Medulla oblongata (tissue), 1 donor: ENCODE measurements at regions not wholly inside any gene's neighbourhood (a gene's known extent, or its start where the extent isn't known, plus 50 kb on each side); places are given as distances from the start of the nearest gene placed in this dataset.

Experiments used
- DNase-seq: peaks from one replicate; pipeline ENCODE4 v3.0.0-alpha.2; 2015; ENCODE audit errors: extremely low spot score

DNA sequence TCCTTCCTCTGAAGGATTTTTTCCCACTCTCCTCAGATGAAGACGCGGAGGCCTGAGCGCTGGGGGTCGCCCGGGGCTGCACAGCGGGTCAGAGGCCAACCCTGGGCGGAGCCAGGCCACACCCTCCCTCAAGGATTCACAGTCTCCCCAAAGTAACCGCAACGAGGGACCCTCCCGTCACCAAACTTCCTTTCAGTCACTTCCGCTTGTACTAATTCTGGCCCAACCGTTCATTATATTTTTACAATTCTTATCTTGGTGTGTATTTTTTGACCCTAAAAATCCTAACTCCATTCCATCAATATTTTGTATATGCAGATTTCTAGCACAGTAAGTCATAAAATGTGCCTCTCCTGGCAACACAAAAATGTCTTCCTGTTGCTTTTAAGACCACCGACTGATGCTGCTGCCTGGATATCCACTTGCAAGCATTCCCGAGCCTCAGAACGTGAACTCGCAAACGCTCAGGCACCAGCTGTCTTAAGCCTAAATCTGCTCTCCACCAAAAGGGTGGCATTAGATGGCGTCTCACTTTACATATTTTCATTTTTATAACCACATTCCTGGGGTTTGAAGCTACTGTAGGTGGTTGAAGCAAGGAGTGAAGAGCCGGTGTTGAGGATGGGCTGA, 128.0 kb downstream of the DLL1 start:
- no peak for DNase-seq

DNA sequence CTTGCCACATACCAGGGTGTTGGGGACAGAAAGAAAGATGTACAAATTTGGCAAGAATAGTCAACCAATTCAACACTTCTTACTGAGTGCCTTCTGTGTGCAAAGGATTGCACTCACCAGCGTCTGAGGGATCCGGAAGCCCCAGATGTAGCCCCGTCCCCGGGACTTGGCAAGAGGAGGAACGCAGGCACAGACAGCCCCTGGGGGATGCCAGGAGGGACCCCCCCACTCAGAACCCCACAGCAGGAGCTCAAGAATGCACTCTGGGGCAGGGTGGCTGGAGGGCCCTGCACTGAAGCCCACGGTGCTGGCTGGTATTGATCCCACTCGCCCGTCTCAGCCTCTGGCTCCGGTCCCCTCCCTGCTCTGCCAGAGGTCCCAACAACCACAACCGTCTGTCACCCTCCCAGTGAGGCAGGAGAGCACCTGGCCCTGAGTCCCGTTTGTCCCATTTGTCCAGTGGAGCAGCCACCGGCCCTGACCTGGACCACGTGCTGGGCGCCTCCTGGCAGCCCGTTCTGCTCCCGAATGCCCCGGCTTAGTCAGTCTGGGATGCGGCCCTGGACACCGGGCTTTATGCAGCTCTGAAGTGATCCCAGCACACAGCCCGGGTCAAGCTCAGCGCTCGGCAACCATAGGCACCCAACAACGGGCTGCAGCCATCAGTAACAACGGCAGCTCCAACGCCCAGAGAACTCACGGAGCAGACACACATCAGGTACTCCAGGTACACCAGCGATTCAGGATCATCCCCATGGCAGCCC, 128.7 kb downstream of the DLL1 start:
- no peak for DNase-seq

DNA sequence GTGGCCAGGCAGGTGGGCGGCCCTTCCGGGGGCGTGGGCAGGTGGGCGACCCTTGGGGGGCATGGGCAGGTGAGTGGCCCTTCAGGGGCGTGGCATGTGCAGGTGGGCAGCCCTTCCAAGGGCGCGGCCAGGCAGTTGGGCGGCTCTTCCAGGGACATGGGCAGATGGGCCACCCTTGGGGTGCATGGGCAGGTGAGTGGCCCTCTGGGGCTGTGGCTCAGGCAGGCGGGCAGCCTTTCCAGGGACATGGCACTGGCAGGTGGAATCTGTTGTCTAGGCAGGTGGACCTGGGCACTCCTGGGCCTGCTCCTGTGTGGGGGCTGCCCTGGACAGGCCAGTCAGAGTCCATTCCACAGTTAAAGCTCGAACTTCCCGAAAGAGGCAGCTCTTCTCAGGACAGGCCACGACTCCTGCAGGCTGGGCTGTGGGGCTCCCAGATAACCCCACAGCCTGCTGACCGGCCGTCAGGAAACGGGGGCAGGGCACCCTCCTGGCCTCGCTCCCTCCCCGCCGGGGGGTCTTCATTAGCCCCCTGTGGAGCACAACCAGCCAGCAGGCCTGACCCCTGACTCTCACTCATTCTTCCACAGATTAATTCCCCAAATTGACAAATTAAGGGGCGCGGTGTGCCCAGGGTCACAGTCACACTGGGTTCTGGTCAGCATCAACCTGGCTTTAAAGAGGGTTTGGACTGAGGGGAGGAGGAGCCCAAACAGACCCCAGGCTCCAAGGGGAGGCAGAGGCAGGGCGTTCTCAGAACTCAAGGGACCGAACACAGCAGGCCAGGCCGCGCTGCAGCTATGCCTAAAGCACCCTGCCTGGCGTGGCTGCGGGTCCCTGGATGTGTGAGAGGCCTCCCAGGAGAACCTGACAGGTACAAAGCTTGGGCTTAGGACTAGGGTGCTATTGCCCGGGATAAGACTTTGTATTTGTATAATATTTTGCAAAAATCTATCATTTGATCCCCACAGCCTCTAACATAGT, 130.0 kb downstream of the DLL1 start:
- DNase-seq = no peak

DNA sequence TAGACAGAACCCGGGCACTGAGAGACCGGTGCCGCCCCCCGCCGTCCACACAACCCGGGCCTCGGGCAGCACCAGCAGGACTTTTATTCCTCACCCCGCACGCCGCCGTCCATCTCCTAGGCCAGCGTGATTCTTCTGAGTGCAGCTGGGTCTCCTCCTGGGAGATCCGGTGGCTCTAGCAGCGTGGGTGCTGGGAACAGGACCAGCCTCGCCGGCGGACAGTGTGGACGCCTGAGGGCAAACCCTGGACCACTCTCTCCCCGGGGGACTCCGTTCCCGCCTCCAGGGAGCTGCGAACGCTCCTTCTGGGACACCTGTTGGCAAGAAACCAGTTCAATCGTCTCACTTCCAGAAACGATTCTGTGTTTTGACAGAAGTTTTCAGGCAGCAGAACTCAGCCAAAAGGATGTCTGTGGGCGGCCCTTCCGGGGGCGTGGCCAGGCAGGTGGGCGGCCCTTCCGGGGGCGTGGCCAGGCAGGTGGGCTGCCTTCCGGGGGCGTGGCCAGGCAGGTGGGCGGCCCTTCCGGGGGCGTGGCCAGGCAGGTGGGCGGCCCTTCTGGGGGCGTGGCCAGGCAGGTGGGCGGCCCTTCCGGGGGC, 130.7 kb downstream of the DLL1 start:
- DNase-seq = no peak

DNA sequence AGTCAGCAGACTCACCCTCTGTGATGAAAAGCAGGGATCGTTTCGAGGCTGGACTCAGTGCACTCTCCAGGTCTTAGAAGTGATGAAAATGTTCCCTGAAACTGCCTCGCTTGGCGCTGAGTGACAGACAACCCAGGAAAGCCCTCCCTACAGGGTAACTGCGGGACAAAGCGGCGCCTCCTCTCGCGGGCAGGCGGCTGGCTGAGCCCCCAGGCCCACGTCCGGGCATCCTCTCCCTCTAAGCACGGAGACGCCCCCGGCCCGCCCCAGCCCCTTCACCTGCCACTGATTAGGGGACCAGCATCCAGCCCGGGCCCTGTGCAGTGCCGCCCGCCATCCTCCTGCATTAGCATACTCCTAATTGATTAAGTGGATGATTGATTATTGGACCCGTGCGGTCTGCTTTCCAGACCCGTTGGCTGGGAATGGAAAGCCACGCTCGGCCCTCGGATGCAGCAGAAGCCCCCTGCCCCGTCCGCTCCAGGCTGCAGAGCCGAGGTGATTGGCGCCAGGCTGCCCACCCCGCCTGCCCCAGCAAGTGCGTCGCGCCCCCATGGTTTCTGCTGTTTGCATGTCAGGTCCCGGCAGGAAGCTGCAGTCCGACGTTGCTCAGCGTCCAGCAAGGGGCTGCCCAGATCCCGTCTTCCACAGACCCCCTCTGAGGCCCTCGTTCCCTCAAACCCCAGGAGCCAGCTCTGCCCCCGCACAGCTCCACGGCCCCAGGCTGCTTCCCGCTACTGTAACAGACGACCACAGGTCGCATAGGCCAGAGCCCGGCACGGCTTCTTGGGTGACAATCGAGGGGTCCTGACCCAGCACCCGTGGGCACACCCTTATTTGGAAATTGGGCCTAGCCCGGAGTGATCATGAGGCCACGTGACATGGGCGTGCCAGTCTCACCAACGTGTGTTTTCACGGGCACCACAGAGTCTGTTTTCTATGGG, 131.6 kb downstream of the DLL1 start:
- no peak for DNase-seq

DNA sequence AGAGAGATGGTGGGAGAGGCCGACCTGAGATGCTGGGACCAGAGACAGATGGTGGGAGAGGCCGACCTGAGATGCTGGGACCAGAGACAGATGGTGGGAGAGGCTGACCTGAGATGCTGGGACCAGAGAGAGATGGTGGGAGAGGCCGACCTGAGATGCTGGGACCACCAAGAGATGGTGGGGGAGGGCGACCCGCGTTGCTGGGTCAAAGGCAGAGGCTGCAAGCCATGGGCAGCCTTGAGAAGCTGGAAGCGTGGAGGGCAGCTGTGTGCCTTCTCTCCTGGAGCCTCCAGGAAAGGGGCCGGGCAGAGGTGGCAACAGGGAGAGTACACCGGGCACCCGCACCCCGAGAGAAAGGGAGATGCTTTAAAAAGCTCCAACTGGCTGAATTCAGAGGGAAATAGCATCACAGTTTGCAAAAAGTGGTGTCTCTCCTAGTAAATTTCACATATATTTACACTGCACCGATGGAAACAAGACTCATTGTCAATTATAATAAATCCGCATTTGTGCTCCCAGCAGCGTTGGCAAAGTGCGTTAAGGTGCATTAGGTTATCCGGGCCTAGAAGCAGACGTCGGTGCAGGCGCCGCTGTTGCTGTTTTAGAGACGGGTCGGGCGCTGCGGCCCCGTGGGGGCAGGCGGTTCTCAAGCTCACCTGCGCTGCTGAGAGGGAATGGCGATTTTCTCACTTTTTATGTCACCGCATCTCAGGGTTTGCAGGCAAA, 132.4 kb downstream of the DLL1 start:
- no peak for DNase-seq

DNA sequence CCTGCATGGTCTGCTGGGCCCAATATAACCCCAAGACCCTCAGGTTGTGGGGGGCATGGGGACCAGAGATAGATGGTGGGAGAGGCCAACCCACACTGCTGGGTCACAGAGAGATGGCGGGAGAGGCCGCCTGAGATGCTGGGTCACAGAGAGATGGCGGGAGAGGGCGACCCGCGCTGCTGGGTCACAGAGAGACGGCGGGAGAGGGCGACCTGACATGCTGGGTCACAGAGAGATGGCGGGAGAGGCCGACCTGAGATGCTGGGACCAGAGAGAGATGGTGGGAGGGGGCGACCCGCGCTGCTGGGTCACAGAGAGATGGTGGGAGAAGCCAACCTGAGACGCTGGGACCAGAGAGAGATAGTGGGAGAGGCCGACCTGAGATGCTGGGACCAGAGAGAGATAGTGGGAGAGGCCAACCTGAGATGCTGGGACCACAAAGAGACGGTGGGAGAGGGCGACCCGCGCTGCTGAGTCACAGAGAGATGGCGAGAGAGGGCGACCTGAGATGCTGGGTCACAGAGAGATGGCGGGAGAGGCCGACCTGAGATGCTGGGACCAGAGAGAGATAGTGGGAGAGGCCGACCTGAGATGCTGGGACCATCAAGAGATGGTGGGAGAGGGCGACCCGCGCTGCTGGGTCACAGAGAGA, 133.2 kb downstream of the DLL1 start:
- no peak for DNase-seq

DNA sequence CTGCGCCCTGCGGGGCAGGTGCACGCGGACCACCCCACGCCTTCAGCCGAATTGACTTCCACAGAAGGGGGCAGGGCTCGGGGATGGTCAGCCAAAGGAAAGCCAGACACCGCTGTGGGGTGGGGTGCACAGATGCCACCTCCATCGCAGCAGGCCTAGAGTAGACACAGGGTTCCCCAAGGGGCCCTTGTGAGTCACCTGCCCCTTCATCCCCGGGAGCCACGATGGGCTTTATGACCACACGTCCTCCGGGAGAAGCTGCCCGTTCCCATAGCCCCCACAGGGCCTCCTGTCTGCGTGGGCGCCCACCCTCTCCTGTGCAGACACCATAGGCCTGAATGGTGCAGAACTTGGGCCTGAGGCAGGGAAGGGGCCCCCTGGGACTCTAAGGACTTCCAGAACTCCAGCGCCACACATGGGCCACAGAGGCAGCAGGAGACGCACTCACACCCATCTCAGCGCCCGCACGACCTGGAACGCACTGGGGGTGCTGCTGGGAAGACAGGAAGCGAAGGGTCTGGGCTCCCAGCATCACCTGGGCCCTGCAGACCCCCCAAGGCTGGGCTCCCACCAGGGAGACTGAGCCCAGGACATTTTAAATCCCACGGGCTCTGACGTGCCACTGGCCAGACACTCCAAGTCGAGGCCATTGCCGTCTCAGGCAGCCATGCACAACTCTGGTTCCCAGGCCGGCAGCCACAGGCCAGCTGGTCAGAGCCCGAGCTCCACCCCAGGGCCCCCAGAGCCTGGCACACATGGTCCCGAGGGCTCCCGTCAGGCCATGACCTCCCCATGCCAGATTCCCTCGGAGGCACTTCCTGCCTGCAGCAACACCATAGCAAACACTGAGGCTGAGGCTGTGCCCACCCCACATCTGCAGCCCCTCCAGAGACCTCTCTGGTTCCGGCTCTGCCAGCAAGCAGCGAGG, 134.2 kb downstream of the DLL1 start:
- no peak for DNase-seq

DNA sequence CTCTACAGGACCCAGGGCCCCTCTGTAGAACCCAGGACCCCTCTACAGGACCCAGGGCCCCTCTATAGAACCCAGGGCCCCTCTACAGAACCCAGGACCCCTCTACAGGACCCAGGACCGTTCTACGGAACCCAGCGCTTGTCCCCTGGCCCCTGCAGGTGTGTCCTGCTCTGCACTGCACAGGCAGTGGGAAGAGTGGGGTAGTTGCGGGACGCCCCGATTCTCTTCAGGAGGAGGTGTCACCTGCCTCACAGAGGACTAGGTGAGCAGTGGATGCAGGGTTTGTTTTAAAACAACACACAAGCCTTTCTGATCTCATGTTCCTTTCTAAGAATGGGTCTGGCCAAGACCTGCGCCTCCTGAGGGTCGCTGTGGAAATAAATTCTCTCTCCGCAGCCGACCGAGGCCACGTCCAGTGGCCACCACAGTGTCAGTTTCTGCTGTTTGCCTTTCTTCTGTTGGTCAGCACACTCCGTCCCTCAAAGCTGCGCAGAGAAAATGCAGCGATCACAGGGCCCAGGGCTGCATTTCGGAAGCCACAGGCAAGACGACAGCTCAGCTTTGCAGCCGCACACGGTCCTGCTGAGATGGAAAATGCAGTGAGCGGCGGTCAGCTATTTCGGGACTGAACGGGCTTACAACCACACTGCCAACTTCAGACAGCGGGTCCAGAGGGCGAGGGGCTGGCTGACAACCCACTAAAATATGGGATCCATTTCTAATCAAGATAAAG, 135.2 kb downstream of the DLL1 start:
- no peak for DNase-seq

DNA sequence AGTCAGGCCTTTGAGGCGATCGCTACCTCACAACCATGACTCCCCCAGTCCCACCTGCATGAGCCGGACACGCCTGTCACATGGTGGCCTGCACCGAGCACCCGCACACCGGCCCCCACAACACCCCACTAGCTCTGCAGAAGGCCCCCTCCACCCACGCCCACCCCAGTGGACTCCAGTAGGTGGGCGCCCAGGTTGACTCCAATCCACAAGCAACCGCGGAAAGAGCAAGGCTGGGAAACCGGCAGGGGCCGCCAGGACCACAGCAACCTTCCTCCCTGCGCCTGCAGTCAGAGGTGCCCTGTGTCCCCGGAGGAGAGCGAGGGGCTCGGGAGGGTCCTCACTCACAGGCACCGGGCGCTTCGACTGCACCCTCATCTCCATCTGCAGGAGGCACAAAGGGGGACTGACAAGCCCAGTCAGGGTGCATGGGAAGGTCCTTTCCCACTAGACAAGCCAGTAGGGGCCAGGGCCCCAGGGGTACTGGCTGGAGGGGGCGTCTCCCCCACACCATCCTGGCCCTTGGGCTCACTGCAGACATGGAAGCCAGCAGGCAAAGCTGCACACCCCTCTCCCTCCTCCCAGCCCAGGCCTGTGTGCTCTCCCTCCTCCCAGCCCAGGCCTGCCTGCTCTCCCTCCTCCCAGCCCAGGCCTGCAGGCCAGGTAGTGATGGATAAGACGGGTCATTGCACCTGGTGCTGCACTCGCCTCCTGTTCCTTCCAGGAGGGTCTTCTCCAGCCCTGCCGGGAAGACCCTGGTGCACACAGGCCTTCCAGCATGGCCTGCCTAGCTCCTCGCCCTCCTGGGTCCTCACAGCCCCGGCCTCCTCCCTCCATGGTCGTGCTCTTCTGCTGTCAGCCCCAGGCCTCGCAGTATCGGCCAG, 137.2 kb downstream of the DLL1 start:
- no peak for DNase-seq

DNA sequence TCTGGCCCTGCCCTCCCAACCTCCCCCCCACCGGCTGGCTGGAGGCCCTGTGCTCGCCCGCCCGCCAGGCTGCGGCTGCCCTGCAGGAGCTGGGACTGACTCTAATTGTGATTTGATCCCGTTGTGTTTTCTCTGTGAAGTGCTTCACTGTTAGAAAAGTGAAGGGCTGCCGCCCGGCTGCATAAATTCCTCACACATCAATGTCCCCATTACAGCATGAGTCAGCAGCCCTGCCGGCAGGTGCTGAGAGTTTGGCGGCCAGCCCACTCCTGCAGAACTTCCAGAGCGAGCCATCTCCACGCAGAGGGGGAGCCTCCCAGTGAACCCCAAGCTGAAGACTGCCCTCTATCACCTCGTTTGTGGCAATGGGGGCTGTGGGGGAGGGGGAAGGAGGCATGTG, 137.9 kb downstream of the DLL1 start:
- DNase-seq = no peak

DNA sequence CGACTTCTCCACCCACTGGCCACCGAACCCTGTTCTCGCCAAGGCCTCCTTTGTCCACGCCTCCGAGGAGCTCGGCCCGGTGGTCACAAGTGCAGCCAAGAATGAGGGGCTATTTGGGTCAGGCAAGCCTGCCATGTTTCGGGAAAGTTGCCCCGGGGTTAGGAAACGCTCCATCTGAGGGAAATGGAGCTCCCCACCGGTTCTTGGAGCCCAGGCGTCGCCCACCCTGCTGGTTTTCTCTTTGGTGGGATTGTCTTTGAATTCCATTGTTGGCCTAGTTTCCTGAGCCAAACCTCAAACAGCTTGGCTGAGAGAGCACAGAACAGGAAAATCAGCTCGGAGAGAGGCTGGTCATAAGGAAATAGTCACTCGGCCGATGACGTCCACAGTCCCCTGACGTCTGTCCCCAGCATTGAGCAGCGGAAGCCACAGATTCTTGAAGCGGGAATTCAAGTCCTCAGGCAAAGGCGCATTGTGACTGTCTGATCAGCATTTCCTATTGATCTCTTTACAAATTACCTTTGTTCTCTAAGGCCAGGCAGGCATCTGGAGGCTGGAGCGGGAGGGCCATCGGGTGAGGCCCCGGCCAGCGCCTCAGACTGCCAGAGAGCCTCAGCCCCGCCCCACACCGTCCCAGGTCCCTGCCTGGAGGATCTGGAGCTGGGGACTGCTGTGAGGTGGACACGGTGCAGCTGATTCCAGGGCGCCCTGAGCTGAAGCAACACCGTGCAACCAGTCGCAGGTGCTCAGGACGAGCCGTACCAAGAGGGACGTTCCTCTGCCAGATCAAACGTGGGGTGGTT, 138.6 kb downstream of the DLL1 start:
- DNase-seq = peak; percentile 82

DNA sequence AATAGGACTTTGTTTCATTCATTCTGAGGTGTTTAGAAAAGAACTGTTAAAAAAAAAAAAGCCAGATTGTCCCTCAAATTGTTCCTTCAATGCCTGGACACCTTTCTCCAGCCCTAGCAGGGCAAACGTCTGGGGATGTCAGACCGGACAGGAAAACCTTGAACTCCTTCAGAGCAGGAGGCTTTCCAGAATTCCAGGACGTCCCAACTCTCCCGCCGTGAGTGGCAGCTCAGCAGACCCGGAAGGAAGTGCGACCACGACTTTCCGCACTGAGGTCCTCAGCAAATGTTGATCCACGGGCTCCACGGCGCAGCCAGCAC, 139.1 kb downstream of the DLL1 start:
- DNase-seq = no peak

DNA sequence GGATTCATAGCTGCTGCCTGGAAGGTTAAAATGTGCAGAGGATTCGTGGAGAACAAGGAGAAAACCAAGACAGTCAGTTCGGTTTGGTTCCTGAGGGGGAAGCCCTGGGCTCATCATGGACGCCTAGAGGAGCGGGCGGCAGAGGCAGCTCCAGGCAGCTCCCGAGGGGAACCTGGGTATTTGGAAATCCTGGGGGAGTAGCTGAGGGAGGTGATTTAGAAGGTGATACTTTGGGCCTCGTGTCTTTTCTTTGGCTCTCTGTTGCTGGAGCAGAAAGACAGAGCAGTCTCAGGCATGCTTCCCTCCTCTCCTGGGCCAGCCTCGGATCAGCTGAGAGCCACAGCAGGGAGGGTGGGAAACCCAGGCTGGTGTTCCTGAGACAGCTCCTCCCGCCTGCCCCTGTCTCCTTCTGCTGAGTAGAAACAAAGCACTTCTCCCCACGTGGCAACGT, 139.5 kb downstream of the DLL1 start:
- DNase-seq = no peak

DNA sequence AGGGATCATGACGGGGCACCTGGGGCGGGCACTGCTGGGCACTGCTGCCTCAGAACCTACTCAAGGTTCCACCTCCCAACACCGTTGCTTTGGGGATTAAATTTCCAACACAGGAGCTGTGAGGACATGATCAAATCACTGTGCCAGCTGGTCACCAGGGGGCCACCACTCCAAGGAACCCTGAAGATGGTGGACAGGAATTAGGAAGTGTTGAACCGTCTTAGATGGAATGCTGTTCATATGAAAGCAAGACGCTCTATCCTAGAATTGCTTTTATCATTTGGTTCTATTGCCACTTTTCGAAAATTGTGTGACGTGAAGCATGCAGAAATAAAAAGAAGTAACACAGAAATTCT, 140.3 kb downstream of the DLL1 start:
- no peak for DNase-seq
